B cell (primary cell): ENCODE measurements at regions not wholly inside any gene's neighbourhood (a gene's known extent, or its start where the extent isn't known, plus 50 kb on each side); places are given as distances from the start of the nearest gene placed in this dataset.

ENCODE experiments used
- ATAC-seq: fragments of 200-7000 bp; cut with Tn5 transposase; one replicate; pipeline ENCODE4 v1.10.0; 2021; ENCODE audit warnings: low read depth, mild to moderate bottlenecking, moderate number of reproducible peaks, moderate library complexity
- CTCF ChIA-PET: fragments of 350-600 bp; sonication (Branson Sonifier 250); formaldehyde crosslinking; loops from one replicate; lab custom pipeline; 2021; ENCODE audit warnings: antibody characterized with exemption, inconsistent platforms; lab: Charles Lee
- POLR2A ChIA-PET: fragments of 350-600 bp; sonication (Branson Sonifier 250); formaldehyde crosslinking; loops from one replicate; lab custom pipeline; 2021; ENCODE audit warnings: antibody characterized with exemption; lab: Charles Lee
- DNase-seq: peaks from one replicate; pipeline ENCODE4 v3.0.0; 2013
- H2AFZ ChIP-seq: 2 replicates; pipeline ENCODE4 v1.6.1; 2012; ENCODE audit warnings: mild to moderate bottlenecking, low read depth, low read length; ENCODE audit not compliant: insufficient read depth, poor library complexity, severe bottlenecking
- H3K27ac ChIP-seq, 2 donors: 1 replicate in 1 of 2; 2 replicates in 1 of 2; pipeline ENCODE4 v1.5.1; 2012 to 2013; ENCODE audit warnings: low read length in 2 of 2, mild to moderate bottlenecking in 2 of 2, moderate library complexity in 1 of 2
- H3K27me3 ChIP-seq, 4 experiments: fragments of 200-600 bp in 1 of 4; sonication (generic) in 1 of 4; replicated peaks in 1 of 4; 1 replicate in 2 of 4; 2 replicates in 2 of 4; pipeline versions ENCODE4 v1.6.1 to v1.7.0; 2013 to 2016; ENCODE audit warnings: low read length in 3 of 4, mild to moderate bottlenecking in 2 of 4, mixed read lengths in 1 of 4, moderate library complexity in 1 of 4; ENCODE audit not compliant: insufficient read depth in 4 of 4, control insufficient read depth in 3 of 4; ENCODE audit errors: control extremely low read depth in 1 of 4
- H3K36me3 ChIP-seq, 2 experiments: replicated peaks in 1 of 2; 1 replicate in 1 of 2; 2 replicates in 1 of 2; pipeline versions ENCODE4 v1.6.1 to v1.7.1; 2013; ENCODE audit warnings: low read length in 1 of 2; ENCODE audit not compliant: insufficient read depth in 2 of 2, control insufficient read depth in 1 of 2; ENCODE audit errors: control extremely low read depth in 1 of 2, extremely low read depth in 1 of 2
- H3K4me1 ChIP-seq, 2 donors: fragments of 200-600 bp in 1 of 2; sonication (generic) in 1 of 2; 1 replicate in 1 of 2; 2 replicates in 1 of 2; pipeline versions ENCODE4 v1.5.1 to v1.6.1; 2013 to 2017; ENCODE audit warnings: low read length in 2 of 2; ENCODE audit not compliant: control insufficient read depth in 2 of 2, insufficient read depth in 2 of 2
- H3K4me2 ChIP-seq: replicated peaks from 2 replicates; pipeline ENCODE3; 2012; ENCODE audit warnings: mild to moderate bottlenecking, low read depth, low read length; ENCODE audit not compliant: poor library complexity, severe bottlenecking
- H3K4me3 ChIP-seq, 5 experiments: fragments of 200-600 bp in 1 of 5; sonication (generic) in 1 of 5; 1 replicate in 3 of 5; 2 replicates in 2 of 5; pipeline versions ENCODE4 v1.5.1 to v1.7.0; 2011 to 2016; ENCODE audit warnings: low read length in 4 of 5, mild to moderate bottlenecking in 4 of 5, low read depth in 2 of 5, control low read depth in 1 of 5, moderate library complexity in 1 of 5; ENCODE audit not compliant: insufficient read depth in 1 of 5; ENCODE audit errors: control extremely low read depth in 1 of 5, extremely low read depth in 1 of 5
- H3K79me2 ChIP-seq: fragments of 200-600 bp; sonication (generic); one replicate; pipeline ENCODE4 v1.6.0; 2016; ENCODE audit warnings: low read length; ENCODE audit not compliant: control insufficient read depth, insufficient read depth
- H3K9ac ChIP-seq: fragments of 200-600 bp; sonication (generic); 2 replicates; pipeline ENCODE4 v1.6.1; 2017; ENCODE audit warnings: mild to moderate bottlenecking, low read length, moderate library complexity
- H3K9me3 ChIP-seq, 3 donors: one replicate each; pipeline versions ENCODE4 v1.6.1 to v1.7.1; 2013; ENCODE audit warnings: low read length in 2 of 3; ENCODE audit not compliant: control insufficient read depth in 2 of 3, insufficient read depth in 1 of 3; ENCODE audit errors: control extremely low read depth in 1 of 3
- H4K20me1 ChIP-seq: 2 replicates; pipeline ENCODE4 v1.6.0; 2012; ENCODE audit warnings: mild to moderate bottlenecking, low read length; ENCODE audit not compliant: insufficient read depth, control insufficient read depth, poor library complexity, severe bottlenecking
- H3K27ac Mint-ChIP-seq: one replicate; pipeline ENCODE4 v1.8.0; 2021; ENCODE audit warnings: mixed read lengths
- H3K27me3 Mint-ChIP-seq: one replicate; pipeline ENCODE4 v1.8.0; 2021; ENCODE audit warnings: mixed read lengths
- H3K4me1 Mint-ChIP-seq: one replicate; pipeline ENCODE4 v1.8.0; 2021; ENCODE audit warnings: mixed read lengths
- H3K4me3 Mint-ChIP-seq: one replicate; pipeline ENCODE4 v1.8.0; 2021; ENCODE audit warnings: mixed read lengths
- H3K9me3 Mint-ChIP-seq: one replicate; pipeline ENCODE4 v1.8.0; 2022; ENCODE audit warnings: mixed read lengths; ENCODE audit not compliant: insufficient read depth
- CTCF ChIP-seq: fragments of 200-600 bp; IDR thresholded peaks from one replicate; pipeline ENCODE4 v1.8.0; 2022; ENCODE audit warnings: antibody characterized with exemption, mild to moderate bottlenecking
- EZH2 ChIP-seq: IDR thresholded peaks from 2 replicates; pipeline ENCODE4 v1.6.1; 2012; ENCODE audit warnings: borderline replicate concordance, low read depth, mild to moderate bottlenecking, moderate library complexity, low read length; ENCODE audit not compliant: insufficient read depth, poor library complexity, severe bottlenecking
- WGBS: methylation state at CpG from one replicate; pipeline ENCODE4 v1.1.5; 2013; ENCODE audit warnings: missing lambda C conversion rate; ENCODE audit not compliant: insufficient coverage; 5-methylcytosine and 5-hydroxymethylcytosine counted together
- intact Hi-C: fragments of 100-400 bp; cut with micrococcal nuclease; formaldehyde crosslinking; loops from one replicate; pipeline ENCODE4 v1.10.0; 2022

GRCh38 chr2:57515366-57515765, 531.2 kb upstream of the VRK2 start:
- WGBS = no CpG with 5 or more reads among the region's 3 CpGs
- Mint-ChIP-seq H3K27me3 (no peaks in the 10 kb centered on the region), H3K4me1 (no peaks in the 10 kb centered on the region), H3K9me3 (no peaks in the 10 kb centered on the region), H3K4me3 (no peak overlapping the region), H3K27ac (no peak overlapping the region)
- Histone ChIP-seq H3K27ac (no peak overlapping the region), H2AFZ (no peak overlapping the region), H3K27me3 (no peaks in the 10 kb centered on the region), H3K9me3 (no peaks in the 10 kb centered on the region), H3K4me2 (no peak overlapping the region), H4K20me1 (no peaks in the 10 kb centered on the region), H3K4me3 (no peak overlapping the region), H3K4me1 (no peaks in the 10 kb centered on the region), H3K9ac (no peak overlapping the region), H3K79me2 (no peaks in the 10 kb centered on the region), H3K36me3 (no peaks in the 10 kb centered on the region)
- ATAC-seq = no peak
- intact Hi-C loops = no loop called here
- TF ChIP-seq CTCF (no peak), EZH2 (no peak)
- ChIA-PET CTCF (interaction anchor here (0.6 to 1.4 kb wide), 2 partner anchors 18 to 1332 kb away, joined by 3 to 9 read pairs; partner anchors contain the start of gene CCDC85A), POLR2A (no interaction called here)
- no peak for DNase-seq

DNA sequence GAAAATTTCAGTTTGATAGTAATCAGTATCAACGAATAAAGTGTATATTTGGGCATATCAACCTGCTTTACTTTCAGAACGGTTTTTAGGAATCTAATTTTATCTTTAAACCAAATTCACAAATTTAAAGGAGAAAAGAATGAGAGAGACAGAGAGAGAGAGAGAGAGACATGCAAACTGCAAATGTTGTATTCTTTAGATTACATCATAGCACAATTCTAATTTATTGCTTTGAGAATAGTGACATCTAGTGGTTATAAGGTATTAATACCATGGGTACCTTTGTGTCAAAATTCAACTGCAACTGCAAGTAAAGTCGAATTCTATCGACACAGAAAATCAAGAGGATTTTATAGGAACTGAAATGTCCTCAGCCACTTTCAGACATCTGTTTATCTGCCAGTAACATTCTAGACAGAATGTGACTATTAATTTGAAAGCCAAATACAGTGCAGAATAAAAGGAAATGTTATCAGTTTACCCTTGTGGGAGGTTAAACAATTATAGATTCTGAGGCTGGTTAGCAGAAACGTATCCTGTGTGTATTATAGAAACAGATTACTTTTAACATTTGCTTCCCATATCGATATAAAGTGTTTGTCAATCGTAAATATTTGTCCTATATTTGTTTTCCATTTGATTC, 529.8 kb upstream of the VRK2 start:
- H4K20me1 ChIP-seq = no peaks in the 10 kb centered on the region
- intact Hi-C loops = no loop called here
- Mint-ChIP-seq H3K4me1 (no peaks in the 10 kb centered on the region), H3K4me3 (no peak overlapping the region), H3K27ac (no peak overlapping the region), H3K27me3 (no peaks in the 10 kb centered on the region), H3K9me3 (no peaks in the 10 kb centered on the region)
- H3K4me3 ChIP-seq = no peak overlapping the region
- ATAC-seq (peak; percentile 47), DNase-seq (peak; percentile 41)
- H3K27ac ChIP-seq = no peak overlapping the region
- H3K9me3 ChIP-seq = no peaks in the 10 kb centered on the region
- no CpG with 5 or more reads among the region's 7 CpGs for WGBS
- H3K36me3 ChIP-seq = no peaks in the 10 kb centered on the region
- no peak overlapping the region for H3K4me2 ChIP-seq
- ChIA-PET POLR2A (no interaction called here), CTCF (interaction anchor here (0.6 to 2.7 kb wide), 3 partner anchors 11 to 1333 kb away, joined by 3 to 15 read pairs (median 11); partner anchors contain the start of gene CCDC85A)
- no peaks in the 10 kb centered on the region for H3K27me3 ChIP-seq
- H3K9ac ChIP-seq = no peak overlapping the region
- no peak overlapping the region for H2AFZ ChIP-seq
- no peak for TF ChIP-seq EZH2
- TF ChIP-seq CTCF = peak; percentile 81
- no peaks in the 10 kb centered on the region for H3K79me2 ChIP-seq
- H3K4me1 ChIP-seq = no peaks in the 10 kb centered on the region
